ENCODE measurements at regions not wholly inside any gene's neighbourhood (a gene's known extent, or its start where the extent isn't known, plus 50 kb on each side); places are given as distances from the start of the nearest gene placed in this dataset.

- ChIA-PET POLR2A (no interaction called here), CTCF (no interaction called here)
- intact Hi-C loops (cut with micrococcal nuclease), result no loop called here
- Mint-ChIP-seq H3K27ac (no peak overlapping the region), H3K9me3 (no peaks in the 10 kb centered on the region), H3K27me3 (peaks cover 5% of the 10 kb centered on the region), H3K4me1 (ENCODE audit: low read depth) (peaks cover 5% of the 10 kb centered on the region), H3K36me3 (ENCODE audit: low read depth) (no peaks in the 10 kb centered on the region), H3K4me3 (no peak overlapping the region)
- no peak for TF ChIP-seq CTCF (IDR thresholded peaks at IDR 0.05)
- ATAC-seq (no peak), DNase-seq (no peak)
Measured at GRCh38 chr15:95498961-95499360, 831.5 kb upstream of the NR2F2 start.

GRCh38 chr15:95499397-95499796 is 831.1 kb upstream of the NR2F2 start:
- intact Hi-C loops (cut with micrococcal nuclease), result no loop called here
- no peak for ATAC-seq
- ChIA-PET CTCF (no interaction called here), POLR2A (no interaction called here)
- Mint-ChIP-seq H3K4me3 (no peak overlapping the region), H3K36me3 (ENCODE audit: low read depth) (no peaks in the 10 kb centered on the region), H3K4me1 (ENCODE audit: low read depth) (peaks cover 5% of the 10 kb centered on the region), H3K27me3 (peaks cover 2% of the 10 kb centered on the region), H3K27ac (no peak overlapping the region), H3K9me3 (no peaks in the 10 kb centered on the region)
- DNase-seq, result no peak
- TF ChIP-seq CTCF (IDR thresholded peaks at IDR 0.05), result no peak

GRCh38 chr15:95501865-95502264 is 828.6 kb upstream of the NR2F2 start:
- TF ChIP-seq CTCF (IDR thresholded peaks at IDR 0.05), result no peak
- ChIA-PET CTCF (no interaction called here), POLR2A (no interaction called here)
- DNase-seq (no peak), ATAC-seq (no peak)
- intact Hi-C loops (cut with micrococcal nuclease), result no loop called here
- Mint-ChIP-seq H3K27me3 (no peaks in the 10 kb centered on the region), H3K36me3 (ENCODE audit: low read depth) (no peaks in the 10 kb centered on the region), H3K4me3 (no peak overlapping the region), H3K27ac (no peak overlapping the region), H3K4me1 (ENCODE audit: low read depth) (peaks cover 5% of the 10 kb centered on the region), H3K9me3 (no peaks in the 10 kb centered on the region)

GRCh38 chr15:95503107-95503506 is 827.4 kb upstream of the NR2F2 start:
- CTCF ChIA-PET, result no interaction called here
- Mint-ChIP-seq H3K4me1 (ENCODE audit: low read depth) (peaks cover 5% of the 10 kb centered on the region), H3K4me3 (no peak overlapping the region), H3K9me3 (no peaks in the 10 kb centered on the region), H3K27ac (no peak overlapping the region), H3K36me3 (ENCODE audit: low read depth) (no peaks in the 10 kb centered on the region), H3K27me3 (no peaks in the 10 kb centered on the region)
- DNase-seq (no peak), ATAC-seq (no peak)
- POLR2A ChIA-PET, result no interaction called here
- intact Hi-C loops (cut with micrococcal nuclease), result no loop called here
- no peak for TF ChIP-seq CTCF (IDR thresholded peaks at IDR 0.05)

- H3K27ac Mint-ChIP-seq, result no peak overlapping the region
- ATAC-seq (peak; percentile 61), DNase-seq (peak; percentile 5)
- ChIA-PET CTCF (no interaction called here), POLR2A (no interaction called here)
- intact Hi-C loops (cut with micrococcal nuclease), result no loop called here
- TF ChIP-seq CTCF (IDR thresholded peaks at IDR 0.05), result no peak
- peaks cover 5% of the 10 kb centered on the region for H3K4me1 Mint-ChIP-seq (ENCODE audit: low read depth)
- H3K4me3 Mint-ChIP-seq, result no peak overlapping the region
- H3K36me3 Mint-ChIP-seq (ENCODE audit: low read depth), result no peaks in the 10 kb centered on the region
- H3K27me3 Mint-ChIP-seq, result no peaks in the 10 kb centered on the region
- no peaks in the 10 kb centered on the region for H3K9me3 Mint-ChIP-seq
Measured at GRCh38 chr15:95503640-95504225, 826.8 kb upstream of the NR2F2 start.

Data from activated CD8-positive, alpha-beta T cell treated with anti-CD3 and anti-CD28 coated beads for 36 hours (primary cell).